H9 (cell line): ENCODE measurements at regions not wholly inside any gene's neighbourhood (a gene's known extent, or its start where the extent isn't known, plus 50 kb on each side); places are given as distances from the start of the nearest gene placed in this dataset.

Source experiments
- DNase-seq: peaks from one replicate; pipeline ENCODE4 v3.0.0-alpha.2; 2017
- H2AFZ ChIP-seq: one replicate; pipeline ENCODE4 v1.6.1; 2013; ENCODE audit warnings: mild to moderate bottlenecking, low read length, control low read depth, moderate library complexity
- H2AK5ac ChIP-seq: 2 replicates; pipeline ENCODE4 v1.6.1; 2013; ENCODE audit warnings: low read length, control low read depth, mixed read lengths; ENCODE audit not compliant: insufficient read length
- H2BK120ac ChIP-seq: one replicate; pipeline ENCODE4 v1.6.1; 2013; ENCODE audit warnings: low read depth, mild to moderate bottlenecking, low read length, control low read depth, inconsistent platforms; ENCODE audit not compliant: poor library complexity, severe bottlenecking
- H2BK12ac ChIP-seq: 2 replicates; pipeline ENCODE4 v1.6.1; 2013; ENCODE audit warnings: low read length, control low read depth, mixed read lengths, low read depth; ENCODE audit not compliant: insufficient read length
- H2BK15ac ChIP-seq: 2 replicates; pipeline ENCODE4 v1.6.1; 2013; ENCODE audit warnings: low read depth, low read length, control low read depth
- H2BK20ac ChIP-seq: one replicate; pipeline ENCODE4 v1.6.1; 2013; ENCODE audit warnings: low read depth, mild to moderate bottlenecking, low read length, control low read depth, inconsistent platforms; ENCODE audit not compliant: poor library complexity, severe bottlenecking
- H2BK5ac ChIP-seq: 2 replicates; pipeline ENCODE4 v1.6.1; 2013; ENCODE audit warnings: low read length, control low read depth, mixed read lengths; ENCODE audit not compliant: insufficient read length
- H3K14ac ChIP-seq: 2 replicates; pipeline ENCODE4 v1.6.1; 2013; ENCODE audit warnings: low read length, control low read depth; ENCODE audit not compliant: insufficient read depth
- H3K18ac ChIP-seq: 2 replicates; pipeline ENCODE4 v1.6.1; 2013; ENCODE audit warnings: low read depth, mild to moderate bottlenecking, mixed read lengths, low read length, control low read depth; ENCODE audit not compliant: insufficient read length
- H3K23ac ChIP-seq: 2 replicates; pipeline ENCODE4 v1.6.1; 2013; ENCODE audit warnings: low read length, control low read depth, mixed read lengths, low read depth; ENCODE audit not compliant: insufficient read length
- H3K23me2 ChIP-seq: 2 replicates; pipeline ENCODE4 v1.6.1; 2013; ENCODE audit warnings: low read depth, mild to moderate bottlenecking, mixed read lengths, low read length, control low read depth; ENCODE audit not compliant: insufficient read length, poor library complexity, severe bottlenecking
- H3K27ac ChIP-seq: 2 replicates; pipeline ENCODE4 v1.5.1; 2013; ENCODE audit warnings: low read length, control low read depth, mixed read lengths, low read depth; ENCODE audit not compliant: insufficient read length
- H3K27me3 ChIP-seq: 2 replicates; pipeline ENCODE4 v1.6.1; 2013; ENCODE audit warnings: low read length, control low read depth, inconsistent platforms; ENCODE audit not compliant: insufficient read depth
- H3K4ac ChIP-seq: 2 replicates; pipeline ENCODE4 v1.6.1; 2013; ENCODE audit warnings: low read depth, mild to moderate bottlenecking, control low read depth, inconsistent platforms, low read length, moderate library complexity
- H3K4me1 ChIP-seq: 2 replicates; pipeline ENCODE4 v1.6.1; 2013; ENCODE audit warnings: low read length, control low read depth, inconsistent platforms; ENCODE audit not compliant: insufficient read depth
- H3K4me2 ChIP-seq: 2 replicates; pipeline ENCODE4 v1.6.1; 2013; ENCODE audit warnings: low read length, control low read depth, mixed read lengths; ENCODE audit not compliant: insufficient read length, insufficient read depth
- H3K56ac ChIP-seq: 2 replicates; pipeline ENCODE4 v1.6.1; 2013; ENCODE audit warnings: low read depth, mild to moderate bottlenecking, mixed read lengths, low read length, control low read depth; ENCODE audit not compliant: insufficient read length
- H3K79me1 ChIP-seq: 2 replicates; pipeline ENCODE4 v1.6.1; 2013; ENCODE audit warnings: low read depth, mild to moderate bottlenecking, moderate library complexity, low read length, control low read depth, inconsistent platforms; ENCODE audit not compliant: insufficient read depth, poor library complexity, severe bottlenecking
- H3K79me2 ChIP-seq: 2 replicates; pipeline ENCODE4 v1.6.1; 2013; ENCODE audit warnings: low read length, control low read depth, inconsistent platforms; ENCODE audit not compliant: insufficient read depth
- H3K9ac ChIP-seq: 2 replicates; pipeline ENCODE4 v1.6.1; 2013; ENCODE audit warnings: low read length, control low read depth, mixed read lengths; ENCODE audit not compliant: insufficient read length; ENCODE audit errors: extremely low read depth
- H3K9me3 ChIP-seq: one replicate; pipeline ENCODE4 v1.6.1; 2013; ENCODE audit warnings: low read depth, low read length, inconsistent platforms; ENCODE audit not compliant: control insufficient read depth
- H3T11ph ChIP-seq: one replicate; pipeline ENCODE4 v1.6.1; 2013; ENCODE audit warnings: mild to moderate bottlenecking, low read length, control low read depth, inconsistent platforms
- H4K20me1 ChIP-seq: one replicate; pipeline ENCODE4 v1.6.1; 2013; ENCODE audit not compliant: control insufficient read depth, insufficient read length, insufficient read depth
- H4K5ac ChIP-seq: 2 replicates; pipeline ENCODE4 v1.6.1; 2013; ENCODE audit warnings: low read depth, mild to moderate bottlenecking, mixed read lengths, low read length, control low read depth; ENCODE audit not compliant: insufficient read length
- H4K8ac ChIP-seq: replicated peaks from 2 replicates; pipeline ENCODE4 v1.6.1; 2013; ENCODE audit warnings: low read length, control low read depth, mixed read lengths, low read depth; ENCODE audit not compliant: insufficient read length
- H4K91ac ChIP-seq: 2 replicates; pipeline ENCODE4 v1.6.1; 2013; ENCODE audit warnings: low read depth, mild to moderate bottlenecking, moderate library complexity, mixed read lengths, low read length, control low read depth; ENCODE audit not compliant: insufficient read length
- H3K27ac Mint-ChIP-seq, 3 experiments: 2 replicates in 2 of 3; 3 replicates in 1 of 3; pipeline ENCODE4 v1.8.0; 2020 to 2021; ENCODE audit warnings: mixed read lengths in 3 of 3, mild to moderate bottlenecking in 1 of 3, moderate library complexity in 1 of 3
- H3K27me3 Mint-ChIP-seq: 2 replicates; pipeline ENCODE4 v1.8.0; 2021; ENCODE audit warnings: low read depth, mild to moderate bottlenecking, moderate library complexity, mixed read lengths
- H3K36me3 Mint-ChIP-seq, 3 experiments: 2 replicates in 2 of 3; 3 replicates in 1 of 3; pipeline ENCODE4 v1.8.0; 2020 to 2021; ENCODE audit warnings: low read depth in 3 of 3, mixed read lengths in 3 of 3; ENCODE audit not compliant: insufficient read depth in 1 of 3
- H3K4me1 Mint-ChIP-seq, 2 experiments: 2 replicates each; pipeline ENCODE4 v1.8.0; 2020; ENCODE audit warnings: mixed read lengths in 2 of 2
- H3K4me3 Mint-ChIP-seq, 2 experiments: 2 replicates in 1 of 2; 3 replicates in 1 of 2; pipeline ENCODE4 v1.8.0; 2020 to 2021; ENCODE audit warnings: mild to moderate bottlenecking in 2 of 2, mixed read lengths in 2 of 2, moderate library complexity in 1 of 2
- H3K9me3 Mint-ChIP-seq, 2 experiments: 2 replicates in 1 of 2; 3 replicates in 1 of 2; pipeline ENCODE4 v1.8.0; 2020; ENCODE audit warnings: mild to moderate bottlenecking in 2 of 2, mixed read lengths in 2 of 2, moderate library complexity in 1 of 2
- WGBS: extraction: QIAGEN DNeasy Blood & Tissue Kit; methylation state at CpG from one replicate; pipeline ENCODE4 v1.1.7; 2013; ENCODE audit warnings: missing lambda C conversion rate, low lambda C conversion rate, mixed read lengths; ENCODE audit not compliant: insufficient read length; ENCODE audit errors: extremely low coverage; 5-methylcytosine and 5-hydroxymethylcytosine counted together
- TF ChIP-seq, protein P1 (sequence below): fragments of 200-600 bp; sonication (generic); conservative IDR thresholded peaks from 3 replicates; pipeline ENCODE4 v1.8.0; 2021; ENCODE audit warnings: antibody characterized with exemption, mild to moderate bottlenecking

DNA sequence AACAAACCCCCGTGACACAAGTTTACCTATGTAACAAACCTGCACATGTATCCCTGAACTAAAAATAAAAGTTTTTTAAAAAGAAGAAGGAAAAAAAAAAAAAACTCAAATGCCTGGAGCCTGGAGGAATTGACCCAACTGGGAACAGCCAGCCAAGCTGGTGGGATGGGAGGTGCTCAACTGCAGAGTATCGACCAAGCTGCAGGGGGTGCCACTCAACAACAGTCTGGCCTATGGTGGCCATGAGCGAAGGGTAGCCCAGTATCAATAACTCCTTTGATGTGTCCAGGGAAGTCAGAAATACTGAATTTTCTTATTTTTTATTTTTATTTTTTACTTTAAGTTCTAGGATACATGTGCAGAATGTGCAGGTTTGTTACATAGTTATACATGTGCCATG, 310.3 kb upstream of the DLGAP1 start:
- Histone ChIP-seq H3K56ac (no peak overlapping the region), H4K8ac (no peak overlapping the region), H3K14ac (no peak overlapping the region), H3K4me1 (no peaks in the 10 kb centered on the region), H3K4me2 (no peak overlapping the region), H4K20me1 (no peaks in the 10 kb centered on the region), H3T11ph (no peak overlapping the region), H4K5ac (no peak overlapping the region), H4K91ac (no peak overlapping the region), H2AK5ac (no peak overlapping the region), H3K9ac (no peak overlapping the region), H3K23me2 (no peaks in the 10 kb centered on the region), H2BK5ac (no peak overlapping the region), H3K79me2 (no peaks in the 10 kb centered on the region), H2AFZ (no peak overlapping the region), H3K79me1 (no peaks in the 10 kb centered on the region), H3K27ac (no peak overlapping the region), H3K27me3 (no peaks in the 10 kb centered on the region), H2BK20ac (no peak overlapping the region), H3K4ac (no peak overlapping the region), H3K9me3 (no peaks in the 10 kb centered on the region), H2BK12ac (no peak overlapping the region), H3K23ac (no peak overlapping the region), H2BK120ac (no peak overlapping the region), H3K18ac (no peak overlapping the region), H2BK15ac (no peak overlapping the region)
- WGBS = no CpG with 5 or more reads among the region's 3 CpGs
- peaks cover 0 to 4% of the 10 kb centered on the region in 2 experiments; a peak in 2 of 5 replicates for H3K9me3 Mint-ChIP-seq
- peaks cover 0 to 3% (median 2%) of the 10 kb centered on the region in 3 experiments; a peak in 3 of 7 replicates for H3K36me3 Mint-ChIP-seq
- H3K27me3 Mint-ChIP-seq = no peaks in the 10 kb centered on the region; the same call in 1 of the 2 replicates
- peaks cover 10 to 17% of the 10 kb centered on the region in 2 experiments; a peak in 3 of 4 replicates for H3K4me1 Mint-ChIP-seq
- no peak overlapping the region for H3K27ac Mint-ChIP-seq
- TF ChIP-seq, protein P1, sequence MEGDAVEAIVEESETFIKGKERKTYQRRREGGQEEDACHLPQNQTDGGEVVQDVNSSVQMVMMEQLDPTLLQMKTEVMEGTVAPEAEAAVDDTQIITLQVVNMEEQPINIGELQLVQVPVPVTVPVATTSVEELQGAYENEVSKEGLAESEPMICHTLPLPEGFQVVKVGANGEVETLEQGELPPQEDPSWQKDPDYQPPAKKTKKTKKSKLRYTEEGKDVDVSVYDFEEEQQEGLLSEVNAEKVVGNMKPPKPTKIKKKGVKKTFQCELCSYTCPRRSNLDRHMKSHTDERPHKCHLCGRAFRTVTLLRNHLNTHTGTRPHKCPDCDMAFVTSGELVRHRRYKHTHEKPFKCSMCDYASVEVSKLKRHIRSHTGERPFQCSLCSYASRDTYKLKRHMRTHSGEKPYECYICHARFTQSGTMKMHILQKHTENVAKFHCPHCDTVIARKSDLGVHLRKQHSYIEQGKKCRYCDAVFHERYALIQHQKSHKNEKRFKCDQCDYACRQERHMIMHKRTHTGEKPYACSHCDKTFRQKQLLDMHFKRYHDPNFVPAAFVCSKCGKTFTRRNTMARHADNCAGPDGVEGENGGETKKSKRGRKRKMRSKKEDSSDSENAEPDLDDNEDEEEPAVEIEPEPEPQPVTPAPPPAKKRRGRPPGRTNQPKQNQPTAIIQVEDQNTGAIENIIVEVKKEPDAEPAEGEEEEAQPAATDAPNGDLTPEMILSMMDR = peak; percentile 67
- DNase-seq = peak; percentile 38
- no peak overlapping the region for H3K4me3 Mint-ChIP-seq
